Esophagus squamous epithelium (tissue), 4 donors: ENCODE measurements at regions not wholly inside any gene's neighbourhood (a gene's known extent, or its start where the extent isn't known, plus 50 kb on each side); places are given as distances from the start of the nearest gene placed in this dataset.

Experiments
- POLR2A ChIP-seq, 4 donors: fragments of 450-650 bp; IDR thresholded peaks; one replicate each; pipeline ENCODE4 v1.6.1; 2017; ENCODE audit warnings: antibody characterized with exemption in 4 of 4, mild to moderate bottlenecking in 4 of 4, moderate library complexity in 3 of 4
- TF ChIP-seq, protein P1 (sequence below), 6 experiments: fragments of 450-650 bp in 4 of 6; fragments of 200-600 bp in 2 of 6; sonication (generic) in 2 of 6; IDR thresholded peaks; one replicate each; pipeline ENCODE4 v1.5.1; 2016 to 2019; ENCODE audit warnings: antibody characterized with exemption in 6 of 6, mild to moderate bottlenecking in 4 of 6, moderate library complexity in 4 of 6

- TF ChIP-seq, protein P1, sequence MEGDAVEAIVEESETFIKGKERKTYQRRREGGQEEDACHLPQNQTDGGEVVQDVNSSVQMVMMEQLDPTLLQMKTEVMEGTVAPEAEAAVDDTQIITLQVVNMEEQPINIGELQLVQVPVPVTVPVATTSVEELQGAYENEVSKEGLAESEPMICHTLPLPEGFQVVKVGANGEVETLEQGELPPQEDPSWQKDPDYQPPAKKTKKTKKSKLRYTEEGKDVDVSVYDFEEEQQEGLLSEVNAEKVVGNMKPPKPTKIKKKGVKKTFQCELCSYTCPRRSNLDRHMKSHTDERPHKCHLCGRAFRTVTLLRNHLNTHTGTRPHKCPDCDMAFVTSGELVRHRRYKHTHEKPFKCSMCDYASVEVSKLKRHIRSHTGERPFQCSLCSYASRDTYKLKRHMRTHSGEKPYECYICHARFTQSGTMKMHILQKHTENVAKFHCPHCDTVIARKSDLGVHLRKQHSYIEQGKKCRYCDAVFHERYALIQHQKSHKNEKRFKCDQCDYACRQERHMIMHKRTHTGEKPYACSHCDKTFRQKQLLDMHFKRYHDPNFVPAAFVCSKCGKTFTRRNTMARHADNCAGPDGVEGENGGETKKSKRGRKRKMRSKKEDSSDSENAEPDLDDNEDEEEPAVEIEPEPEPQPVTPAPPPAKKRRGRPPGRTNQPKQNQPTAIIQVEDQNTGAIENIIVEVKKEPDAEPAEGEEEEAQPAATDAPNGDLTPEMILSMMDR (IDR thresholded peaks at IDR 0.05), result no peak
- no peak for TF ChIP-seq POLR2A (IDR thresholded peaks at IDR 0.05)
Observed at GRCh38 chr21:15964236-15964855, 234.6 kb downstream of the USP25 start.
